Vagina (tissue), 2 donors: ENCODE measurements at regions not wholly inside any gene's neighbourhood (a gene's known extent, or its start where the extent isn't known, plus 50 kb on each side); places are given as distances from the start of the nearest gene placed in this dataset.

Experiments used
- DNase-seq, 2 donors: peaks; one replicate each; pipeline ENCODE4 v3.0.0-alpha.2; 2017; ENCODE audit errors: extremely low spot score in 2 of 2
- H3K27ac ChIP-seq: fragments of 200-600 bp; sonication (generic); one replicate; pipeline ENCODE4 v1.5.1; 2019
- H3K27me3 ChIP-seq: fragments of 200-600 bp; sonication (generic); one replicate; pipeline ENCODE4 v1.5.1; 2019
- H3K36me3 ChIP-seq, 2 donors: fragments of 200-600 bp; sonication (generic); one replicate each; pipeline ENCODE4 v1.5.1; 2017 to 2019
- H3K4me1 ChIP-seq: fragments of 200-600 bp; sonication (generic); one replicate; pipeline ENCODE4 v1.5.1; 2019
- H3K4me3 ChIP-seq, 2 donors: fragments of 200-600 bp; sonication (generic); 1 replicate in 1 of 2; 2 replicates in 1 of 2; pipeline ENCODE4 v1.5.1; 2016 to 2019
- H3K9me3 ChIP-seq: fragments of 200-600 bp; sonication (generic); one replicate; pipeline ENCODE4 v1.5.1; 2019
- POLR2A ChIP-seq, 2 donors: fragments of 450-650 bp; IDR thresholded peaks; one replicate each; pipeline ENCODE4 v1.6.1; 2017; ENCODE audit warnings: antibody characterized with exemption in 2 of 2, mild to moderate bottlenecking in 2 of 2, moderate library complexity in 2 of 2
- POLR2AphosphoS5 ChIP-seq, 2 donors: sonication (generic); formaldehyde crosslinking; IDR thresholded peaks; one replicate each; pipeline ENCODE4 v1.9.0; 2017; ENCODE audit warnings: antibody characterized with exemption in 2 of 2, mild to moderate bottlenecking in 2 of 2, low read depth in 1 of 2; ENCODE audit not compliant: insufficient read depth in 1 of 2
- intact Hi-C: fragments of 100-400 bp; cut with DNase I; formaldehyde crosslinking; loops from one replicate; pipeline ENCODE4 v1.15.1; 2023
- TF ChIP-seq, protein P1 (sequence below), 3 experiments: fragments of 450-650 bp in 2 of 3; fragments of 200-600 bp in 1 of 3; sonication (generic) in 1 of 3; IDR thresholded peaks; one replicate each; pipeline ENCODE4 v1.5.1; 2017 to 2019; ENCODE audit warnings: antibody characterized with exemption in 3 of 3, mild to moderate bottlenecking in 2 of 3, moderate library complexity in 2 of 3

DNA sequence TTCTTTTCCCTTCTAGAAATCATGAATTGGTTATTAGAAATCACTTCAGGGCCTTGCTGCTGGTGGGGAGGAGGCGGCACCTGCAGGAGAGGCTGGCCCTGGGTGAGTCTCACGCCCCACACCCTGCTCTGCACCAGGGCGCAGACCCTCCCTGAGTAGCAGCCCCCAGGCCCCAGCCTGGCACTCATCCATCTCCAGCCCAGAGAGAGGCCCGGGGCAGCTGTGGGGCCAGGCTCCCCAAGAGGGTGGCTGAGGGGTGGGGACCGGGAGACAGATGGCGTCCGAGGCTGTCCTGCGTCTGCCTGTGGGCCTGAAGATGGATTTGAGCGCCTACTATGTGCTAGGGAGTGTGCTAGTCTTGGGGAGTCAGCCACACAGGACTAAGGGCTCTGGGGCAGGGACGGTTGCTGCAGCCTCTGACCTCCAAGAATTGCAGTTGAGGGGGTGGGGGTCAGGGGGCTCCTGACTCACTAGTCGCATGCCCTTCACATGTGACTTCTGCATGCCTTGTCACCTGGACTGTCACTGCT lies 59.6 kb upstream of the GATA5 start:
- Histone ChIP-seq H3K27me3 (no peaks in the 10 kb centered on the region), H3K4me1 (peaks cover 19% of the 10 kb centered on the region), H3K36me3 (no peaks in the 10 kb centered on the region), H3K4me3 (no peak overlapping the region), H3K27ac (no peak overlapping the region), H3K9me3 (no peaks in the 10 kb centered on the region)
- no peak for DNase-seq
- TF ChIP-seq, protein P1, sequence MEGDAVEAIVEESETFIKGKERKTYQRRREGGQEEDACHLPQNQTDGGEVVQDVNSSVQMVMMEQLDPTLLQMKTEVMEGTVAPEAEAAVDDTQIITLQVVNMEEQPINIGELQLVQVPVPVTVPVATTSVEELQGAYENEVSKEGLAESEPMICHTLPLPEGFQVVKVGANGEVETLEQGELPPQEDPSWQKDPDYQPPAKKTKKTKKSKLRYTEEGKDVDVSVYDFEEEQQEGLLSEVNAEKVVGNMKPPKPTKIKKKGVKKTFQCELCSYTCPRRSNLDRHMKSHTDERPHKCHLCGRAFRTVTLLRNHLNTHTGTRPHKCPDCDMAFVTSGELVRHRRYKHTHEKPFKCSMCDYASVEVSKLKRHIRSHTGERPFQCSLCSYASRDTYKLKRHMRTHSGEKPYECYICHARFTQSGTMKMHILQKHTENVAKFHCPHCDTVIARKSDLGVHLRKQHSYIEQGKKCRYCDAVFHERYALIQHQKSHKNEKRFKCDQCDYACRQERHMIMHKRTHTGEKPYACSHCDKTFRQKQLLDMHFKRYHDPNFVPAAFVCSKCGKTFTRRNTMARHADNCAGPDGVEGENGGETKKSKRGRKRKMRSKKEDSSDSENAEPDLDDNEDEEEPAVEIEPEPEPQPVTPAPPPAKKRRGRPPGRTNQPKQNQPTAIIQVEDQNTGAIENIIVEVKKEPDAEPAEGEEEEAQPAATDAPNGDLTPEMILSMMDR (IDR thresholded peaks at IDR 0.05) = no peak
- TF ChIP-seq POLR2A (IDR thresholded peaks at IDR 0.05) (no peak), POLR2AphosphoS5 (IDR thresholded peaks at IDR 0.05; ENCODE audit: insufficient read depth in 1 of 2, low read depth in 1 of 2) (no peak)
- intact Hi-C loops = no loop called here

DNA sequence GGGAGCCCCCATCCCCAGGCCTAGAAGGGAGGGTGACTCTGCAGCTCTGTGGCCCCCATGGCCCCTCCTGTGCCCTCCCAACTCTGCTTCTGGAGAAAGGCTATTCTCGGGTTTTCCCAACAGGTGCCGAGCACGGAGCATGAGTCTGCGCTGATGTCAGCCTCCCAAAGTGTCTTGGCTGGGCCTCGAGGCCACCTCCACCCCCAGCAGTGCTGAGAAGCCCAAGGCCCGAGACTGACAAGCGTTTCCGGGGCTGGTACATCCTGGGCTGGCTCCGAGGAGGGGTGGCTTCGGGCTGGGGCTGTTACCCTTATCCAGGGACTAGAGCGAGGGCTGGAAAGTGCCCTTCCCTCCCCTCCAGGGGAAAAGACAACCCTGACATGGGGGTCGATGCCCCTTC lies 60.2 kb upstream of the GATA5 start:
- no peaks in the 10 kb centered on the region for H3K9me3 ChIP-seq
- H3K27ac ChIP-seq = no peak overlapping the region
- H3K4me3 ChIP-seq = no peak overlapping the region
- TF ChIP-seq, protein P1 (IDR thresholded peaks at IDR 0.05) = no peak
- TF ChIP-seq POLR2AphosphoS5 (IDR thresholded peaks at IDR 0.05; ENCODE audit: insufficient read depth in 1 of 2, low read depth in 1 of 2) = no peak
- no peak for TF ChIP-seq POLR2A (IDR thresholded peaks at IDR 0.05)
- peaks cover 19% of the 10 kb centered on the region for H3K4me1 ChIP-seq
- H3K27me3 ChIP-seq = no peaks in the 10 kb centered on the region
- intact Hi-C loops = no loop called here
- H3K36me3 ChIP-seq = no peaks in the 10 kb centered on the region
- no peak for DNase-seq

DNA sequence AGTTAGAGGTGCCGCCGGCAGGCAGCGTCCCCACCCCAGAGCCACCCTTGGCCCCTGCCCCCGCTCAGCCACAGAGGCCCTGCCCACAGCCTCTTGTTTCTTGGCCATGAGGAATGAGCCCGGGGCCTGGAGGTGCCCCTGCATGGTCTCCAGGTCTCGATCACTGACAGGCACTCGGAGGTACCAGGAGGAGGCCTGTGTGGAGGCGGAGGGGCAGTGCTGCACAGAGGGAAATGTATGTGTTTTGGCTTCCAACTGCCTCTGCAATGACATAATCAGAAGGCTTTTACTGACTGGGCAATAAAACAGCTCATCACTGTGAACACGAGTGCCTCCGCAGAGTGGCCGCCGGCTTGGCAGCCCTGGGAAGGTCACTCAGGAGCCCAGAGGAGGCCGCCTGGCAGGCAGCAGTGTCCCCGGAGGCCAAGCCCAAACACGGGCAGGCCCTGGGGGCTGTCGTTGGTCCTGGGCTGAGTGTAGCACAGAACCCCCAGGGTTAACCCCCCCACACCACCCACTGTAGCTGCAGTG lies 61.1 kb upstream of the GATA5 start:
- no peaks in the 10 kb centered on the region for H3K36me3 ChIP-seq
- TF ChIP-seq, protein P1 (IDR thresholded peaks at IDR 0.05) = no peak
- no peak for TF ChIP-seq POLR2A (IDR thresholded peaks at IDR 0.05)
- no peak for TF ChIP-seq POLR2AphosphoS5 (IDR thresholded peaks at IDR 0.05; ENCODE audit: insufficient read depth in 1 of 2, low read depth in 1 of 2)
- no peak for DNase-seq
- H3K27me3 ChIP-seq = no peaks in the 10 kb centered on the region
- H3K9me3 ChIP-seq = no peaks in the 10 kb centered on the region
- intact Hi-C loops = no loop called here
- no peak overlapping the region for H3K4me3 ChIP-seq
- H3K27ac ChIP-seq = no peak overlapping the region
- peaks cover 19% of the 10 kb centered on the region for H3K4me1 ChIP-seq

DNA sequence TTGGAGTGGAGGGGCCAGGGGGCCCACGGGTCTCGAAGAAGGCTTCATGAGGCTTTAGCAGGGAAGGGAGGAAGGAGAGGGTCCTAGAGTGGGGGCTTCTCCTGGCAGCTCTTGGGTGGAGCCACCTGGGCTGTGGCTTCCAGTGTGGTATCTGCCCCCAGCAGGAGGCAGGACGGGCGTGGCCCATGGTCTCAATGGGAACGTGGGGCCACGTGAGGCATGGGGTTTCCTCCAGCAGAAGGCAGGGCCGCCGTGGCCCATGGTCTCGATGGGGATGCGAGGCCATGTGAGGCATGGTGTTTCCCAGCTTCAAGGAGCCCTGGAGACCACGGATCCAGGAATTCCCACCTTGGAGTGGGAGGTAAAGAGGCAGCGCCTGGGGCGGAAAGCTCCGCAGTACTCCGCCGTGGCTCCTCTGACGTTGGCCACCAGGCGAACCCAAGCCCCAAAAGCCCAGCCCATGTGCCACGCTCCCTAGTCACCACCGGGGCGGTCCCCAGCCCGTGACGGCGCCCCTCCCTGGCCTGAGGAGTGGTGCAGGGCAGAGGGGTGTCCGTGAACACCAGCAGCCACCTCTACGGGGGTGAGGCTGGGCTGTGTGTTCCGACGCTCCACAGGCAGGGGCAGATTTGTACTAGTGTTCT lies 62.0 kb upstream of the GATA5 start:
- H3K4me1 ChIP-seq = peaks cover 19% of the 10 kb centered on the region
- TF ChIP-seq POLR2A (IDR thresholded peaks at IDR 0.05) (no peak), POLR2AphosphoS5 (IDR thresholded peaks at IDR 0.05; ENCODE audit: insufficient read depth in 1 of 2, low read depth in 1 of 2) (no peak)
- TF ChIP-seq, protein P1 (IDR thresholded peaks at IDR 0.05) = no peak
- H3K9me3 ChIP-seq = no peaks in the 10 kb centered on the region
- H3K27me3 ChIP-seq = no peaks in the 10 kb centered on the region
- no peak for DNase-seq
- intact Hi-C loops = no loop called here
- no peaks in the 10 kb centered on the region for H3K36me3 ChIP-seq
- H3K4me3 ChIP-seq = no peak overlapping the region
- H3K27ac ChIP-seq = no peak overlapping the region
